H1 (cell line): ENCODE measurements at regions not wholly inside any gene's neighbourhood (a gene's known extent, or its start where the extent isn't known, plus 50 kb on each side); places are given as distances from the start of the nearest gene placed in this dataset.
A peak's percentile ranks its signal among the peaks of the same experiment; 100 is the strongest.

Experiments
- CTCF ChIA-PET: fragments of 300-600 bp; sonication (Branson Sonifier 250); formaldehyde crosslinking; loops from one replicate; lab custom pipeline; 2021; ENCODE audit not compliant: partially characterized antibody; lab: Charles Lee
- POLR2A ChIA-PET: fragments of 300-600 bp; sonication (Branson Sonifier 250); formaldehyde crosslinking; loops from one replicate; lab custom pipeline; 2021; ENCODE audit warnings: inconsistent platforms; ENCODE audit not compliant: partially characterized antibody; lab: Charles Lee
- DNase-seq, 2 experiments: peaks; one replicate each; pipeline versions ENCODE4 v3.0.0 to v3.0.0-alpha.2; 2010 to 2022; ENCODE audit warnings: low spot score in 2 of 2, low read depth in 1 of 2, mixed read lengths in 1 of 2
- FAIRE-seq: peaks from 2 replicates; lab custom pipeline; 2011; peaks lifted over from hg19 to GRCh38; lab: Jason Lieb, UNC
- H2AFZ ChIP-seq: 2 replicates; pipeline ENCODE4 v1.8.1; 2012; ENCODE audit warnings: low read length, inconsistent platforms
- H2AK5ac ChIP-seq: 2 replicates; pipeline ENCODE4 v1.6.1; 2013; ENCODE audit warnings: low read depth, low read length
- H2BK120ac ChIP-seq: replicated peaks from 2 replicates; pipeline ENCODE3; 2013; ENCODE audit warnings: low read depth, low read length, inconsistent platforms
- H2BK12ac ChIP-seq: 2 replicates; pipeline ENCODE4 v1.6.1; 2013; ENCODE audit warnings: low read depth, low read length
- H2BK15ac ChIP-seq: 2 replicates; pipeline ENCODE4 v1.6.1; 2013; ENCODE audit warnings: low read length
- H2BK20ac ChIP-seq: 2 replicates; pipeline ENCODE4 v1.6.1; 2013; ENCODE audit warnings: low read length
- H2BK5ac ChIP-seq: 2 replicates; pipeline ENCODE4 v1.6.1; 2013; ENCODE audit warnings: low read depth, low read length
- H3K14ac ChIP-seq: 2 replicates; pipeline ENCODE4 v1.6.1; 2013; ENCODE audit warnings: inconsistent platforms; ENCODE audit not compliant: insufficient read length
- H3K18ac ChIP-seq: 2 replicates; pipeline ENCODE4 v1.6.1; 2013; ENCODE audit warnings: low read length; ENCODE audit errors: extremely low read depth
- H3K23ac ChIP-seq: 2 replicates; pipeline ENCODE4 v1.6.1; 2013; ENCODE audit warnings: inconsistent platforms; ENCODE audit not compliant: insufficient read length
- H3K23me2 ChIP-seq: 2 replicates; pipeline ENCODE4 v1.6.1; 2013; ENCODE audit warnings: low read depth, low read length
- H3K27ac ChIP-seq: 2 replicates; pipeline ENCODE4 v1.6.1; 2011; ENCODE audit warnings: low read depth, low read length, inconsistent platforms
- H3K27me3 ChIP-seq, 4 experiments: replicated peaks in 1 of 4; 1 replicate in 1 of 4; 2 replicates in 3 of 4; pipeline versions ENCODE4 v1.6.1 to v1.8.1; 2011 to 2013; ENCODE audit warnings: low read length in 3 of 4, mild to moderate bottlenecking in 3 of 4, inconsistent platforms in 2 of 4, mixed read lengths in 2 of 4, moderate library complexity in 1 of 4; ENCODE audit not compliant: control insufficient read depth in 3 of 4, insufficient read depth in 3 of 4; ENCODE audit errors: extremely low read depth in 1 of 4
- H3K36me3 ChIP-seq, 4 experiments: 2 replicates each; pipeline versions ENCODE4 v1.6.1 to v1.8.1; 2011 to 2013; ENCODE audit warnings: mild to moderate bottlenecking in 4 of 4, low read length in 3 of 4, moderate library complexity in 2 of 4, control low read depth in 1 of 4, inconsistent platforms in 1 of 4; ENCODE audit not compliant: insufficient read depth in 4 of 4, control insufficient read depth in 2 of 4
- H3K4ac ChIP-seq: replicated peaks from 2 replicates; pipeline ENCODE3; 2013; ENCODE audit warnings: low read length, low read depth, mixed read lengths, inconsistent platforms; ENCODE audit not compliant: insufficient read length
- H3K4me1 ChIP-seq, 4 experiments: replicated peaks in 1 of 4; 1 replicate in 1 of 4; 2 replicates in 3 of 4; pipeline versions ENCODE4 v1.6.1 to v1.8.1; 2011 to 2013; ENCODE audit warnings: low read length in 3 of 4, inconsistent platforms in 2 of 4, mixed read lengths in 1 of 4; ENCODE audit not compliant: insufficient read depth in 4 of 4, control insufficient read depth in 3 of 4
- H3K4me2 ChIP-seq, 2 experiments: 2 replicates each; pipeline versions ENCODE4 v1.6.1 to v1.8.1; 2011 to 2013; ENCODE audit warnings: low read depth in 2 of 2, low read length in 2 of 2, control low read depth in 1 of 2, inconsistent platforms in 1 of 2, mild to moderate bottlenecking in 1 of 2; ENCODE audit not compliant: insufficient read depth in 1 of 2
- H3K4me3 ChIP-seq, 4 experiments: fragments of 200-600, 300-600 bp in 1 of 4; sonication (generic), shearing (Covaris generic), sonication (Bioruptor Twin) in 1 of 4; 2 replicates each; pipeline versions ENCODE4 v1.5.1 to v1.8.1; 2011 to 2016; ENCODE audit warnings: low read length in 4 of 4, low read depth in 3 of 4, control low read depth in 2 of 4, inconsistent platforms in 2 of 4, mild to moderate bottlenecking in 2 of 4, mixed read lengths in 1 of 4, moderate library complexity in 1 of 4; ENCODE audit not compliant: insufficient read depth in 2 of 4; ENCODE audit errors: extremely low read depth in 1 of 4
- H3K56ac ChIP-seq: replicated peaks from 2 replicates; pipeline ENCODE3; 2013; ENCODE audit warnings: low read depth, mild to moderate bottlenecking, mixed read lengths, low read length, inconsistent platforms; ENCODE audit not compliant: insufficient read length
- H3K79me1 ChIP-seq: 2 replicates; pipeline ENCODE4 v1.6.1; 2013; ENCODE audit warnings: low read depth, low read length, control low read depth
- H3K79me2 ChIP-seq, 2 experiments: 2 replicates each; pipeline versions ENCODE4 v1.6.1 to v1.8.1; 2012 to 2013; ENCODE audit warnings: low read length in 2 of 2, mild to moderate bottlenecking in 2 of 2, inconsistent platforms in 1 of 2; ENCODE audit not compliant: insufficient read depth in 2 of 2, control insufficient read depth in 1 of 2
- H3K9ac ChIP-seq, 4 experiments: replicated peaks in 1 of 4; 1 replicate in 1 of 4; 2 replicates in 3 of 4; pipeline versions ENCODE4 v1.6.1 to v1.8.1; 2011 to 2013; ENCODE audit warnings: low read depth in 3 of 4, low read length in 3 of 4, control low read depth in 2 of 4, mild to moderate bottlenecking in 2 of 4, moderate library complexity in 2 of 4, inconsistent platforms in 1 of 4; ENCODE audit errors: extremely low read depth in 1 of 4
- H3K9me3 ChIP-seq, 2 experiments: 2 replicates each; pipeline versions ENCODE4 v1.6.1 to v1.8.1; 2012 to 2013; ENCODE audit warnings: mild to moderate bottlenecking in 2 of 2, moderate library complexity in 2 of 2, control low read depth in 1 of 2, inconsistent platforms in 1 of 2, low read depth in 1 of 2, low read length in 1 of 2, mixed read lengths in 1 of 2; ENCODE audit not compliant: insufficient read depth in 2 of 2
- H4K20me1 ChIP-seq, 2 experiments: replicated peaks in 1 of 2; 2 replicates each; pipeline versions ENCODE3 to v1.8.1; 2011 to 2013; ENCODE audit warnings: inconsistent platforms in 2 of 2, low read length in 2 of 2, mild to moderate bottlenecking in 1 of 2; ENCODE audit not compliant: insufficient read depth in 2 of 2, control insufficient read depth in 1 of 2
- H4K5ac ChIP-seq: 2 replicates; pipeline ENCODE4 v1.6.1; 2013; ENCODE audit warnings: low read length, low read depth, mixed read lengths, inconsistent platforms; ENCODE audit not compliant: insufficient read length
- H4K8ac ChIP-seq: 2 replicates; pipeline ENCODE4 v1.8.0; 2013; ENCODE audit warnings: mild to moderate bottlenecking, moderate library complexity, low read length, inconsistent platforms; ENCODE audit not compliant: insufficient read depth; ENCODE audit errors: extremely low read depth
- H4K91ac ChIP-seq: replicated peaks from 2 replicates; pipeline ENCODE3; 2013; ENCODE audit warnings: low read length, mixed read lengths, inconsistent platforms; ENCODE audit not compliant: insufficient read length
- BACH1 ChIP-seq: IDR thresholded peaks from 2 replicates; pipeline ENCODE4 v1.6.1; 2012; ENCODE audit warnings: low read length, improper control_type of control experiment
- BRCA1 ChIP-seq: IDR thresholded peaks from 2 replicates; pipeline ENCODE4 v1.6.1; 2012; ENCODE audit warnings: low read depth, low read length, improper control_type of control experiment
- CEBPB ChIP-seq: IDR thresholded peaks from 2 replicates; pipeline ENCODE4 v1.6.1; 2012; ENCODE audit warnings: low read depth, low read length
- CHD1 ChIP-seq: IDR thresholded peaks from 2 replicates; pipeline ENCODE4 v1.6.1; 2012; ENCODE audit warnings: low read depth, low read length, improper control_type of control experiment
- EZH2 ChIP-seq: fragments of 200-600 bp; sonication (generic); IDR thresholded peaks from 2 replicates; pipeline ENCODE4 v1.7.1; 2012; ENCODE audit warnings: low read depth, mild to moderate bottlenecking, moderate library complexity, low read length, inconsistent platforms; ENCODE audit not compliant: severe bottlenecking
- NANOG ChIP-seq: IDR thresholded peaks from 2 replicates; pipeline ENCODE4 v1.6.1; 2011; ENCODE audit warnings: low read length, low read depth, mild to moderate bottlenecking, inconsistent platforms; ENCODE audit not compliant: insufficient read depth, poor library complexity, severe bottlenecking
- POU5F1 ChIP-seq: IDR thresholded peaks from 2 replicates; pipeline ENCODE4 v1.6.1; 2011; ENCODE audit warnings: low read depth, mild to moderate bottlenecking, low read length, moderate library complexity
- SIN3A ChIP-seq, 2 experiments: IDR thresholded peaks in 1 of 2; conservative IDR thresholded peaks in 1 of 2; 2 replicates each; pipeline ENCODE4 v1.6.1; 2011 to 2012; ENCODE audit warnings: low read length in 2 of 2, improper control_type of control experiment in 1 of 2, low read depth in 1 of 2, mild to moderate bottlenecking in 1 of 2
- TCF12 ChIP-seq: IDR thresholded peaks from 2 replicates; pipeline ENCODE4 v1.6.1; 2011; ENCODE audit warnings: low read depth, mild to moderate bottlenecking, low read length
- TEAD4 ChIP-seq: IDR thresholded peaks from 2 replicates; pipeline ENCODE4 v1.6.1; 2012; ENCODE audit warnings: low read depth, low read length, inconsistent platforms, mixed read lengths
- YY1 ChIP-seq: IDR thresholded peaks from 2 replicates; pipeline ENCODE4 v1.6.1; 2011; ENCODE audit warnings: low read depth, mild to moderate bottlenecking, low read length
- WGBS, 2 experiments: shearing (Covaris generic) in 1 of 2; methylation state at CpG; one replicate each; pipeline versions ENCODE4 v1.1.6 to v1.1.7; 2013 to 2015; ENCODE audit warnings: low lambda C conversion rate in 2 of 2, mixed read lengths in 2 of 2, inconsistent platforms in 1 of 2, low coverage in 1 of 2, missing lambda C conversion rate in 1 of 2; ENCODE audit not compliant: insufficient replicate concordance in 2 of 2, insufficient coverage in 1 of 2, insufficient read length in 1 of 2; ENCODE audit errors: extremely low coverage in 1 of 2, missing lambda C conversion rate in 1 of 2; 5-methylcytosine and 5-hydroxymethylcytosine counted together
- TF ChIP-seq, protein P1 (sequence below): IDR thresholded peaks from 2 replicates; pipeline ENCODE4 v1.6.1; 2011; ENCODE audit warnings: low read length, improper control_type of control experiment

DNA sequence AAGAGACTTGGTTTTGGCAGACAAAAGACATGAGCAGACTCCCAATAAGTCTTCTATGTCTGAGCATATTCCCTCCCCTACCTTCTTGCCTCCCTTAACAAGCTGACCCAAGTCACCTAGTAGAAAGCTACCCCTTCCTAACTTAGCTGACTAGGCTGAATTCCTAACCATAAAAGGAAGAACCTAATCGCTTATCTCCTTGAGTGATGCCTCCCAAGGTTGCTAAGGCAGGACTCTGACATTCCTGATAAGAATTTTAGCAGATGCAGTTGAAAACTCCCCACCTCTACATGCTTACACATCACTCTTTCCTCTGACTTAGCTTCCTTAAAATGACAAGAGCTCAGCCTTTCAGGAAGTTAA is 704.7 kb upstream of the MBL2 start:
- Histone ChIP-seq H2AFZ (no peak overlapping the region), H3K27me3 (no peaks in the 10 kb centered on the region), H3K4ac (peak overlapping the region; percentile 95), H2BK12ac (peak overlapping the region; percentile 89), H2AK5ac (no peak overlapping the region), H3K79me2 (no peaks in the 10 kb centered on the region), H3K27ac (peak overlapping the region; percentile 89), H4K20me1 (no peaks in the 10 kb centered on the region), H4K5ac (peak overlapping the region; percentile 98), H3K18ac (peak overlapping the region; percentile 84), H3K56ac (peak overlapping the region; percentile 12), H2BK15ac (no peak overlapping the region), H3K4me3 (no peak overlapping the region; a peak in 1 of 8 replicates), H2BK5ac (peak overlapping the region; percentile 98), H3K79me1 (no peaks in the 10 kb centered on the region), H3K9ac (peak overlapping the region in 1 of 4 experiments; percentile 27; a peak in 2 of 7 replicates), H4K8ac (no peak overlapping the region), H2BK20ac (peak overlapping the region; percentile 97), H3K14ac (no peak overlapping the region), H3K4me2 (peak overlapping the region; percentile 3 to 32; a peak in 2 of 4 replicates), H4K91ac (peak overlapping the region; percentile 99), H3K9me3 (no peaks in the 10 kb centered on the region), H3K23ac (no peak overlapping the region), H3K23me2 (no peaks in the 10 kb centered on the region), H2BK120ac (peak overlapping the region; percentile 100), H3K36me3 (no peaks in the 10 kb centered on the region; a peak in 1 of 8 replicates), H3K4me1 (peaks cover 3 to 23% (median 8%) of the 10 kb centered on the region in 4 experiments; a peak in 5 of 7 replicates)
- ChIA-PET POLR2A (interaction anchor here (0.8 to 5.5 kb wide), 11 partner anchors 10 to 169 kb away, joined by 3 to 30 read pairs (median 3); no protein-coding TSS in a partner anchor), CTCF (interaction anchor here (0.8 to 1.2 kb wide), 2 partner anchors 593 to 660 kb away, joined by 3 read pairs; no protein-coding TSS in a partner anchor)
- 8% methylated on average over 1 of the region's 1 CpG; no CpG with 5 or more reads in 1 of the 2 experiments for WGBS, 2 experiments
- DNase-seq: no peak
- FAIRE-seq: peak; percentile 97
- TF ChIP-seq BACH1 (no peak), NANOG (no peak), TEAD4 (peak; percentile 75), SIN3A (conservative IDR thresholded peaks at IDR 0.05 in 1 of 2, IDR thresholded peaks at IDR 0.05 in 1 of 2; ENCODE audit: low read depth in 1 of 2, low read length in 2 of 2) (no peak), YY1 (no peak), CEBPB (no peak), TCF12 (no peak), POU5F1 (no peak), BRCA1 (peak; percentile 55; the same call in 1 of the 2 replicates), CHD1 (no peak), EZH2 (no peak)
- TF ChIP-seq, protein P1, sequence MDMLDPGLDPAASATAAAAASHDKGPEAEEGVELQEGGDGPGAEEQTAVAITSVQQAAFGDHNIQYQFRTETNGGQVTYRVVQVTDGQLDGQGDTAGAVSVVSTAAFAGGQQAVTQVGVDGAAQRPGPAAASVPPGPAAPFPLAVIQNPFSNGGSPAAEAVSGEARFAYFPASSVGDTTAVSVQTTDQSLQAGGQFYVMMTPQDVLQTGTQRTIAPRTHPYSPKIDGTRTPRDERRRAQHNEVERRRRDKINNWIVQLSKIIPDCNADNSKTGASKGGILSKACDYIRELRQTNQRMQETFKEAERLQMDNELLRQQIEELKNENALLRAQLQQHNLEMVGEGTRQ: no peak
